ENCODE measurements at regions not wholly inside any gene's neighbourhood (a gene's known extent, or its start where the extent isn't known, plus 50 kb on each side); places are given as distances from the start of the nearest gene placed in this dataset.

- Mint-ChIP-seq H3K4me3 (ENCODE audit: unreplicated experiment) (no peak overlapping the region), H3K36me3 (ENCODE audit: low read depth) (no peaks in the 10 kb centered on the region), H3K4me1 (ENCODE audit: low read depth) (no peaks in the 10 kb centered on the region), H3K27ac (ENCODE audit: unreplicated experiment) (no peak overlapping the region), H3K9me3 (ENCODE audit: low read depth) (peaks cover 4% of the 10 kb centered on the region), H3K27me3 (ENCODE audit: low read depth) (peaks cover 37% of the 10 kb centered on the region)
- TF ChIP-seq CTCF (IDR thresholded peaks at IDR 0.05), result no peak
- no peak for DNase-seq (ENCODE audit: low spot score)
Observed at GRCh38 chr2:239660390-239661230, 259.8 kb upstream of the HDAC4 start.

GRCh38 chr2:239657992-239658391 is 257.2 kb upstream of the HDAC4 start:
- no peak overlapping the region for H3K4me3 Mint-ChIP-seq (ENCODE audit: unreplicated experiment)
- H3K36me3 Mint-ChIP-seq (ENCODE audit: low read depth), result no peaks in the 10 kb centered on the region
- no peak overlapping the region for H3K27ac Mint-ChIP-seq (ENCODE audit: unreplicated experiment)
- no peaks in the 10 kb centered on the region for H3K9me3 Mint-ChIP-seq (ENCODE audit: low read depth)
- H3K4me1 Mint-ChIP-seq (ENCODE audit: low read depth), result no peaks in the 10 kb centered on the region
- peaks cover 36% of the 10 kb centered on the region for H3K27me3 Mint-ChIP-seq (ENCODE audit: low read depth)
- DNase-seq (ENCODE audit: low spot score), result no peak
- TF ChIP-seq CTCF (IDR thresholded peaks at IDR 0.05), result no peak

- H3K27ac Mint-ChIP-seq (ENCODE audit: unreplicated experiment), result no peak overlapping the region
- no peaks in the 10 kb centered on the region for H3K36me3 Mint-ChIP-seq (ENCODE audit: low read depth)
- H3K4me3 Mint-ChIP-seq (ENCODE audit: unreplicated experiment), result no peak overlapping the region
- no peak for TF ChIP-seq CTCF (IDR thresholded peaks at IDR 0.05)
- no peak for DNase-seq (ENCODE audit: low spot score)
- no peaks in the 10 kb centered on the region for H3K9me3 Mint-ChIP-seq (ENCODE audit: low read depth)
- H3K4me1 Mint-ChIP-seq (ENCODE audit: low read depth), result no peaks in the 10 kb centered on the region
- peaks cover 29% of the 10 kb centered on the region for H3K27me3 Mint-ChIP-seq (ENCODE audit: low read depth)
Observed at GRCh38 chr2:239657236-239657635, 256.4 kb upstream of the HDAC4 start.

GRCh38 chr2:239654266-239654665 is 253.4 kb upstream of the HDAC4 start:
- Mint-ChIP-seq H3K4me3 (ENCODE audit: unreplicated experiment) (no peak overlapping the region), H3K9me3 (ENCODE audit: low read depth) (peaks cover 2% of the 10 kb centered on the region), H3K27me3 (ENCODE audit: low read depth) (peaks cover 32% of the 10 kb centered on the region), H3K27ac (ENCODE audit: unreplicated experiment) (no peak overlapping the region), H3K4me1 (ENCODE audit: low read depth) (no peaks in the 10 kb centered on the region), H3K36me3 (ENCODE audit: low read depth) (no peaks in the 10 kb centered on the region)
- no peak for TF ChIP-seq CTCF (IDR thresholded peaks at IDR 0.05)
- DNase-seq (ENCODE audit: low spot score), result no peak

- H3K27me3 Mint-ChIP-seq (ENCODE audit: low read depth), result peaks cover 24% of the 10 kb centered on the region
- H3K36me3 Mint-ChIP-seq (ENCODE audit: low read depth), result no peaks in the 10 kb centered on the region
- no peaks in the 10 kb centered on the region for H3K4me1 Mint-ChIP-seq (ENCODE audit: low read depth)
- no peak for TF ChIP-seq CTCF (IDR thresholded peaks at IDR 0.05)
- peaks cover 5% of the 10 kb centered on the region for H3K9me3 Mint-ChIP-seq (ENCODE audit: low read depth)
- no peak for DNase-seq (ENCODE audit: low spot score)
- no peak overlapping the region for H3K27ac Mint-ChIP-seq (ENCODE audit: unreplicated experiment)
- H3K4me3 Mint-ChIP-seq (ENCODE audit: unreplicated experiment), result no peak overlapping the region
Observed at GRCh38 chr2:239651859-239652258, 251.0 kb upstream of the HDAC4 start.

All from chondrocyte (in vitro differentiated cells).